Activated CD8-positive, alpha-beta memory T cell treated with anti-CD3 and anti-CD28 coated beads for 24 hours (primary cell): ENCODE measurements at regions not wholly inside any gene's neighbourhood (a gene's known extent, or its start where the extent isn't known, plus 50 kb on each side); places are given as distances from the start of the nearest gene placed in this dataset.

ENCODE experiments used
- DNase-seq: peaks from one replicate; pipeline ENCODE4 v3.0.0-alpha.2; 2020

- no peak for DNase-seq
These were observed 256.2 kb downstream of the MAN2A1 start for GRCh38 chr5:109945723-109946480.

- DNase-seq, result no peak
These were observed 256.9 kb downstream of the MAN2A1 start for GRCh38 chr5:109946610-109947009.

- no peak for DNase-seq
These were observed 257.9 kb downstream of the MAN2A1 start for GRCh38 chr5:109947667-109948066.

- DNase-seq, result no peak
These were observed 260.9 kb downstream of the MAN2A1 start for GRCh38 chr5:109950634-109951033.

GRCh38 chr5:109951348-109951747, 261.6 kb downstream of the MAN2A1 start:
- DNase-seq, result no peak

- no peak for DNase-seq
These were observed 262.0 kb downstream of the MAN2A1 start for GRCh38 chr5:109951758-109952157.

- DNase-seq, result no peak
These were observed 264.0 kb downstream of the MAN2A1 start for GRCh38 chr5:109953761-109954160.

GRCh38 chr5:109956884-109957283, 267.2 kb downstream of the MAN2A1 start:
- DNase-seq, result no peak

GRCh38 chr5:109958082-109958481, 268.4 kb downstream of the MAN2A1 start:
- no peak for DNase-seq

GRCh38 chr5:109959652-109960051, 269.9 kb downstream of the MAN2A1 start:
- DNase-seq, result no peak

GRCh38 chr5:109961751-109962150, 272.0 kb downstream of the MAN2A1 start:
- no peak for DNase-seq

GRCh38 chr5:109962882-109963603, 273.3 kb downstream of the MAN2A1 start:
- DNase-seq, result no peak

- DNase-seq, result no peak
These were observed 274.4 kb downstream of the MAN2A1 start for GRCh38 chr5:109964136-109964535.

- DNase-seq, result no peak
These were observed 275.9 kb downstream of the MAN2A1 start for GRCh38 chr5:109965634-109966033.

- no peak for DNase-seq
These were observed 282.2 kb downstream of the MAN2A1 start for GRCh38 chr5:109971968-109972367.

- DNase-seq, result no peak
These were observed 292.3 kb downstream of the MAN2A1 start for GRCh38 chr5:109981979-109982378.

- DNase-seq, result no peak
These were observed 293.3 kb downstream of the MAN2A1 start for GRCh38 chr5:109982966-109983534.

- no peak for DNase-seq
These were observed 297.0 kb downstream of the MAN2A1 start for GRCh38 chr5:109986726-109987125.

- no peak for DNase-seq
These were observed 297.6 kb downstream of the MAN2A1 start for GRCh38 chr5:109987355-109987754.

- DNase-seq, result no peak
These were observed 298.2 kb downstream of the MAN2A1 start for GRCh38 chr5:109987970-109988369.

GRCh38 chr5:109989161-109989560, 299.4 kb downstream of the MAN2A1 start:
- no peak for DNase-seq

- DNase-seq, result no peak
These were observed 300.4 kb downstream of the MAN2A1 start for GRCh38 chr5:109989994-109990722.

- DNase-seq, result no peak
These were observed 301.1 kb downstream of the MAN2A1 start for GRCh38 chr5:109990723-109991359.
